ENCODE measurements at regions not wholly inside any gene's neighbourhood (a gene's known extent, or its start where the extent isn't known, plus 50 kb on each side); places are given as distances from the start of the nearest gene placed in this dataset.

DNA sequence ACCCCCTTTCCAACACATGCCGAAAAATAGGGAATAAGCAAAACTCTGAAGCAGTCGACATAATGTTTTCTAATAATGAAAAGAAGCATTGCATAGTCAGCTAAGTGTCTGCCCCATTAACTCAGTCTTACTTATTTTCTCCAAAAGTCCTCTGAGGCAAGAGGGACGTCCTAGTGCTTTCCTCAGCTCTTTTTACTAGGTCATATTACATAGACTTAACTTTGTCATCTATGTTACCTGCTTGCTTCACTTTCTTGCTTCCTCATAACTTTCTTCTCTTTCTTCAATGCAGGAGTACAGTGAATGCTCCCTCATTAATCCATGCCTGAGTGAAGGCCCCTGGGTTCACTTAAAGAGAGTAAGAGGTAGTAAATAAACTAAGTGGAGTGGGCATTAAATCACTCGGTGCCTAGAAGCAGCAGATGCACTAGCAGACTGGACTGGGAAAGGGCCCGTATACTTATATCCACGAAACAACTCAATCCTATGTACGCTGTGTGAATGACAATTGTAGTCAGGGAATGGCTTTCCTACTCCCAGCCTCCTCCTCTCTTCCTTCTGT is 210.5 kb upstream of the SPAG17 start:
- H4K91ac ChIP-seq (ENCODE audit: insufficient read depth, low read depth, low read length) = no peak overlapping the region
- no peak overlapping the region for H2BK15ac ChIP-seq (ENCODE audit: low read depth, low read length)
- H3K9me3 ChIP-seq (ENCODE audit: control insufficient read depth, insufficient read depth, low read length) = no peaks in the 10 kb centered on the region
- WGBS, 2 experiments (ENCODE audit: extremely low coverage in 2 of 2, insufficient read length in 1 of 2) = no CpG with 5 or more reads among the region's 7 CpGs
- H3K27me3 ChIP-seq (ENCODE audit: control insufficient read depth, insufficient read depth, low read length) = no peaks in the 10 kb centered on the region
- BruUV-seq (replicated peaks) = no TSS peak
- H3K14ac ChIP-seq (replicated peaks; ENCODE audit: low read depth, low read length) = no peak overlapping the region
- H3K27ac ChIP-seq (ENCODE audit: insufficient read depth, low read length) = no peak overlapping the region
- in situ Hi-C loops (cut with MboI; ENCODE audit: low sequenced_read_pairs) (no loop called here), dilution Hi-C loops (cut with HindIII; ENCODE audit: low sequenced_read_pairs, unreplicated experiment) (no loop called here), intact Hi-C loops (cut with micrococcal nuclease) (no loop called here)
- H2AK9ac ChIP-seq (replicated peaks; ENCODE audit: low read depth, low read length, poor library complexity) = no peak overlapping the region
- no peaks in the 10 kb centered on the region for H3K4me1 ChIP-seq (ENCODE audit: control insufficient read depth, insufficient read depth, low read length)
- no peaks in the 10 kb centered on the region for H4K20me1 ChIP-seq (ENCODE audit: insufficient read depth, low read length)
- H4K8ac ChIP-seq (ENCODE audit: low read depth in 2 of 2, low read length in 2 of 2) = no peak overlapping the region
- no peak overlapping the region for H2AFZ ChIP-seq (replicated peaks; ENCODE audit: low read length, poor library complexity)
- no peak overlapping the region for H3K9ac ChIP-seq (ENCODE audit: low read depth, low read length)
- no peak overlapping the region for H3K23ac ChIP-seq (ENCODE audit: low read depth, low read length)
- ChIA-PET CTCF (no interaction called here), POLR2A (ENCODE audit: unreplicated experiment) (no interaction called here)
- H3K9me1 ChIP-seq (ENCODE audit: insufficient read depth, low read length) = no peaks in the 10 kb centered on the region
- no peak overlapping the region for H2BK20ac ChIP-seq (ENCODE audit: low read depth, low read length)
- no peak overlapping the region for H3K56ac ChIP-seq (ENCODE audit: extremely low read depth, insufficient read depth, low read length)
- no peak overlapping the region for H3K4me3 ChIP-seq (ENCODE audit: insufficient read depth, low read depth, low read length)
- no peak overlapping the region for H3K18ac ChIP-seq (ENCODE audit: low read depth, low read length)
- no peak overlapping the region for H3K4ac ChIP-seq (ENCODE audit: low read depth, low read length)
- H4K5ac ChIP-seq (ENCODE audit: low read depth, low read length) = no peak overlapping the region
- DNase-seq (no peak), ATAC-seq (ENCODE audit: low read depth) (no peak)
- H3K4me2 ChIP-seq (ENCODE audit: low read depth, low read length) = no peak overlapping the region
- H2AK5ac ChIP-seq (ENCODE audit: low read depth, low read length) = no peak overlapping the region
- H2BK120ac ChIP-seq (ENCODE audit: low read depth, low read length) = no peak overlapping the region
- no peaks in the 10 kb centered on the region for H3K79me1 ChIP-seq (ENCODE audit: low read depth in 1 of 2, low read length in 2 of 2)
- no peak for TF ChIP-seq RCOR1 (IDR thresholded peaks at IDR 0.05; ENCODE audit: insufficient replicate concordance, low read length)
- TF ChIP-seq CEBPB (IDR thresholded peaks at IDR 0.05; ENCODE audit: low read depth, low read length) = no peak
- TF ChIP-seq MAFK (IDR thresholded peaks at IDR 0.05; ENCODE audit: low read depth, low read length) = no peak
- no peak for TF ChIP-seq MXI1 (IDR thresholded peaks at IDR 0.05; ENCODE audit: borderline replicate concordance, low read depth, low read length)
- TF ChIP-seq, protein P1, sequence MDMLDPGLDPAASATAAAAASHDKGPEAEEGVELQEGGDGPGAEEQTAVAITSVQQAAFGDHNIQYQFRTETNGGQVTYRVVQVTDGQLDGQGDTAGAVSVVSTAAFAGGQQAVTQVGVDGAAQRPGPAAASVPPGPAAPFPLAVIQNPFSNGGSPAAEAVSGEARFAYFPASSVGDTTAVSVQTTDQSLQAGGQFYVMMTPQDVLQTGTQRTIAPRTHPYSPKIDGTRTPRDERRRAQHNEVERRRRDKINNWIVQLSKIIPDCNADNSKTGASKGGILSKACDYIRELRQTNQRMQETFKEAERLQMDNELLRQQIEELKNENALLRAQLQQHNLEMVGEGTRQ (IDR thresholded peaks at IDR 0.05; ENCODE audit: low read depth, low read length) = no peak
- no peak for TF ChIP-seq MAZ (IDR thresholded peaks at IDR 0.05; ENCODE audit: borderline replicate concordance, low read depth, low read length)
- H3K36me3 ChIP-seq (ENCODE audit: control insufficient read depth, insufficient read depth, low read length) = no peaks in the 10 kb centered on the region
- H2BK5ac ChIP-seq (ENCODE audit: low read depth, low read length, poor library complexity, severe bottlenecking) = no peak overlapping the region
